ENCODE measurements at regions not wholly inside any gene's neighbourhood (a gene's known extent, or its start where the extent isn't known, plus 50 kb on each side); places are given as distances from the start of the nearest gene placed in this dataset.

- TF ChIP-seq REST (IDR thresholded peaks at IDR 0.05; ENCODE audit: insufficient read depth in 1 of 2, low read depth in 2 of 2, low read length in 2 of 2) (no peak), POLR2AphosphoS5 (IDR thresholded peaks at IDR 0.05; ENCODE audit: low read depth, low read length) (no peak), TAF1 (IDR thresholded peaks at IDR 0.05; ENCODE audit: borderline replicate concordance, insufficient read depth, low read length) (no peak), FOXP2 (optimal IDR thresholded peaks at IDR 0.05; ENCODE audit: borderline replicate concordance, extremely low read depth, extremely low read length, insufficient read depth) (no peak), SIN3A (IDR thresholded peaks at IDR 0.05; ENCODE audit: borderline replicate concordance, insufficient read depth, low read length) (no peak)
These were observed 986.9 kb downstream of the TYW1 start for GRCh38 chr7:67983486-67983885.

GRCh38 chr7:67984326-67984725, 987.7 kb downstream of the TYW1 start:
- TF ChIP-seq TAF1 (IDR thresholded peaks at IDR 0.05; ENCODE audit: borderline replicate concordance, insufficient read depth, low read length) (no peak), SIN3A (IDR thresholded peaks at IDR 0.05; ENCODE audit: borderline replicate concordance, insufficient read depth, low read length) (no peak), POLR2AphosphoS5 (IDR thresholded peaks at IDR 0.05; ENCODE audit: low read depth, low read length) (no peak), FOXP2 (optimal IDR thresholded peaks at IDR 0.05; ENCODE audit: borderline replicate concordance, extremely low read depth, extremely low read length, insufficient read depth) (no peak)

- TF ChIP-seq REST (IDR thresholded peaks at IDR 0.05; ENCODE audit: insufficient read depth in 1 of 2, low read depth in 2 of 2, low read length in 2 of 2) (no peak), POLR2AphosphoS5 (IDR thresholded peaks at IDR 0.05; ENCODE audit: low read depth, low read length) (no peak), TAF1 (IDR thresholded peaks at IDR 0.05; ENCODE audit: borderline replicate concordance, insufficient read depth, low read length) (no peak), SIN3A (IDR thresholded peaks at IDR 0.05; ENCODE audit: borderline replicate concordance, insufficient read depth, low read length) (no peak), FOXP2 (optimal IDR thresholded peaks at IDR 0.05; ENCODE audit: borderline replicate concordance, extremely low read depth, extremely low read length, insufficient read depth) (no peak)
These were observed 992.5 kb downstream of the TYW1 start for GRCh38 chr7:67989142-67989541.

GRCh38 chr7:67990003-67990402, 993.4 kb downstream of the TYW1 start:
- no peak for TF ChIP-seq REST (IDR thresholded peaks at IDR 0.05; ENCODE audit: insufficient read depth in 1 of 2, low read depth in 2 of 2, low read length in 2 of 2)

GRCh38 chr7:67990716-67991115, 994.1 kb downstream of the TYW1 start:
- TF ChIP-seq SIN3A (IDR thresholded peaks at IDR 0.05; ENCODE audit: borderline replicate concordance, insufficient read depth, low read length) (no peak), FOXP2 (optimal IDR thresholded peaks at IDR 0.05; ENCODE audit: borderline replicate concordance, extremely low read depth, extremely low read length, insufficient read depth) (no peak), POLR2AphosphoS5 (IDR thresholded peaks at IDR 0.05; ENCODE audit: low read depth, low read length) (no peak), REST (IDR thresholded peaks at IDR 0.05; ENCODE audit: insufficient read depth in 1 of 2, low read depth in 2 of 2, low read length in 2 of 2) (no peak), TAF1 (IDR thresholded peaks at IDR 0.05; ENCODE audit: borderline replicate concordance, insufficient read depth, low read length) (no peak)

Data from PFSK-1 (cell line).